ENCODE measurements at regions not wholly inside any gene's neighbourhood (a gene's known extent, or its start where the extent isn't known, plus 50 kb on each side); places are given as distances from the start of the nearest gene placed in this dataset.

DNA sequence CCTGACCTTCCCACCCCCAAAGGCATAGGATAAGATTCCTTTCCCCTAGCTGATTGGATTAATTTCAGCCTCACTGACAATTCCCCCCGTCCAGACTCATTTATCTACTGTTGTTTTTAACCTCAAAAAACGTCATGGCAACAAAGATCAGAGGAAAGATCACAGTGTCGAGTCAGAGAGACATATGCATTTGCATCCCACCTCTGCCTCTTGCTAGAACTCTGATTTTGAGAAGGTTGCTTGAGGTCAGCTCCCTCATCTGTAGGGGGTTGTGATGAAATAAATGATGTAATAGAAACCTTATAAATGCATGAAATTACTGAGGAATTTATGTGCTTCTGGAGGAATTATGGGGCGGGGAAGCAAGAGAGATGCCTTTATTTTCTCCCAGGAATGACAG is 53.3 kb upstream of the SYN3 start:
- BruUV-seq (replicated peaks): no TSS peak
- Mint-ChIP-seq H3K36me3 (ENCODE audit: insufficient read depth, unreplicated experiment) (no peaks in the 10 kb centered on the region), H3K9me3 (ENCODE audit: unreplicated experiment) (no peaks in the 10 kb centered on the region), H3K27me3 (ENCODE audit: insufficient read depth, unreplicated experiment) (peaks cover 2% of the 10 kb centered on the region), H3K4me1 (ENCODE audit: low read depth, unreplicated experiment) (no peaks in the 10 kb centered on the region), H3K4me3 (ENCODE audit: unreplicated experiment) (no peak overlapping the region), H3K27ac (ENCODE audit: unreplicated experiment) (no peak overlapping the region)
- no peaks in the 10 kb centered on the region for H3K36me3 ChIP-seq (ENCODE audit: control insufficient read depth, insufficient read depth, low read length)
- TF ChIP-seq, protein P1, sequence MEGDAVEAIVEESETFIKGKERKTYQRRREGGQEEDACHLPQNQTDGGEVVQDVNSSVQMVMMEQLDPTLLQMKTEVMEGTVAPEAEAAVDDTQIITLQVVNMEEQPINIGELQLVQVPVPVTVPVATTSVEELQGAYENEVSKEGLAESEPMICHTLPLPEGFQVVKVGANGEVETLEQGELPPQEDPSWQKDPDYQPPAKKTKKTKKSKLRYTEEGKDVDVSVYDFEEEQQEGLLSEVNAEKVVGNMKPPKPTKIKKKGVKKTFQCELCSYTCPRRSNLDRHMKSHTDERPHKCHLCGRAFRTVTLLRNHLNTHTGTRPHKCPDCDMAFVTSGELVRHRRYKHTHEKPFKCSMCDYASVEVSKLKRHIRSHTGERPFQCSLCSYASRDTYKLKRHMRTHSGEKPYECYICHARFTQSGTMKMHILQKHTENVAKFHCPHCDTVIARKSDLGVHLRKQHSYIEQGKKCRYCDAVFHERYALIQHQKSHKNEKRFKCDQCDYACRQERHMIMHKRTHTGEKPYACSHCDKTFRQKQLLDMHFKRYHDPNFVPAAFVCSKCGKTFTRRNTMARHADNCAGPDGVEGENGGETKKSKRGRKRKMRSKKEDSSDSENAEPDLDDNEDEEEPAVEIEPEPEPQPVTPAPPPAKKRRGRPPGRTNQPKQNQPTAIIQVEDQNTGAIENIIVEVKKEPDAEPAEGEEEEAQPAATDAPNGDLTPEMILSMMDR (IDR thresholded peaks at IDR 0.05; ENCODE audit: insufficient read depth in 1 of 2, low read depth in 1 of 2, low read length in 1 of 2, severe bottlenecking in 1 of 2, unreplicated experiment in 1 of 2): no peak
- ChIA-PET POLR2A (no interaction called here), CTCF (no interaction called here)
- no peaks in the 10 kb centered on the region for H3K4me1 ChIP-seq
- H3K27me3 ChIP-seq (replicated peaks; ENCODE audit: control insufficient read depth, insufficient read depth, low read length): no peaks in the 10 kb centered on the region
- H3K9me3 ChIP-seq: no peaks in the 10 kb centered on the region
- intact Hi-C loops (cut with micrococcal nuclease; ENCODE audit: unreplicated experiment): no loop called here
- no peak for DNase-seq
- no peak overlapping the region for H3K4me3 ChIP-seq (ENCODE audit: low read depth, low read length)

DNA sequence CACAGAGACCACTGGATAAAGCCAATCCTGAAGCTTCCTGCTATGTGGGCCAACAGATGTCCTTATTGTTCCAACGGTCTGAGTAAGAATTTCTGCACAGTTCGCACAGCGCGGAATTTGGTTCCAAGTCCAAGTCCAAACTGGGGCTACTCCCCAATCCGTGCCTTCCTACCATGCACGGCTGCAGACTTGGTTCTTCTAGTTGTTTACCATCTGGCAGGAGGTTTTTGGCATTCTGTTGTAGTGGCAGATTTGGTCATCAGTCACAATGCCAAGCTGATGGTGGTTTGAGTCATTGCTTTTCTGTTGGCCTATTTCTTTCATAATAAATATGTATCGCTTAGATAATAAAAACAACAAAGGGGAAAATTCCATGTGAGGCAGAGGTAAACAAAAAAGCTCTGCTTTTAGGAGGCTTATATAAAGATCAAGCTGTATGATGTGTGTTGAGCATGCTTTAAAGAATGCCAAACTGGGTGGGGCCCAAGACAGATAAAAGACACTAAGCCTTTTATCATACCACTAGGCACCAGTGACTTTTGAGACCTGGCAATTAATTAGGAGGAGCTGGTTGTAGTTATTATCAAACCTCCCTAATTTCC is 52.5 kb upstream of the SYN3 start:
- Mint-ChIP-seq H3K27ac (ENCODE audit: unreplicated experiment) (no peak overlapping the region), H3K36me3 (ENCODE audit: insufficient read depth, unreplicated experiment) (no peaks in the 10 kb centered on the region), H3K27me3 (ENCODE audit: insufficient read depth, unreplicated experiment) (peaks cover 2% of the 10 kb centered on the region), H3K9me3 (ENCODE audit: unreplicated experiment) (no peaks in the 10 kb centered on the region), H3K4me3 (ENCODE audit: unreplicated experiment) (no peak overlapping the region), H3K4me1 (ENCODE audit: low read depth, unreplicated experiment) (no peaks in the 10 kb centered on the region)
- TF ChIP-seq, protein P1 (IDR thresholded peaks at IDR 0.05; ENCODE audit: insufficient read depth in 1 of 2, low read depth in 1 of 2, low read length in 1 of 2, severe bottlenecking in 1 of 2, unreplicated experiment in 1 of 2): no peak
- Histone ChIP-seq H3K4me1 (no peaks in the 10 kb centered on the region), H3K36me3 (ENCODE audit: control insufficient read depth, insufficient read depth, low read length) (no peaks in the 10 kb centered on the region), H3K9me3 (no peaks in the 10 kb centered on the region), H3K27me3 (replicated peaks; ENCODE audit: control insufficient read depth, insufficient read depth, low read length) (no peaks in the 10 kb centered on the region), H3K4me3 (ENCODE audit: low read depth, low read length) (no peak overlapping the region)
- intact Hi-C loops (cut with micrococcal nuclease; ENCODE audit: unreplicated experiment): no loop called here
- ChIA-PET POLR2A (no interaction called here), CTCF (no interaction called here)
- BruUV-seq (replicated peaks): no TSS peak
- DNase-seq: no peak

DNA sequence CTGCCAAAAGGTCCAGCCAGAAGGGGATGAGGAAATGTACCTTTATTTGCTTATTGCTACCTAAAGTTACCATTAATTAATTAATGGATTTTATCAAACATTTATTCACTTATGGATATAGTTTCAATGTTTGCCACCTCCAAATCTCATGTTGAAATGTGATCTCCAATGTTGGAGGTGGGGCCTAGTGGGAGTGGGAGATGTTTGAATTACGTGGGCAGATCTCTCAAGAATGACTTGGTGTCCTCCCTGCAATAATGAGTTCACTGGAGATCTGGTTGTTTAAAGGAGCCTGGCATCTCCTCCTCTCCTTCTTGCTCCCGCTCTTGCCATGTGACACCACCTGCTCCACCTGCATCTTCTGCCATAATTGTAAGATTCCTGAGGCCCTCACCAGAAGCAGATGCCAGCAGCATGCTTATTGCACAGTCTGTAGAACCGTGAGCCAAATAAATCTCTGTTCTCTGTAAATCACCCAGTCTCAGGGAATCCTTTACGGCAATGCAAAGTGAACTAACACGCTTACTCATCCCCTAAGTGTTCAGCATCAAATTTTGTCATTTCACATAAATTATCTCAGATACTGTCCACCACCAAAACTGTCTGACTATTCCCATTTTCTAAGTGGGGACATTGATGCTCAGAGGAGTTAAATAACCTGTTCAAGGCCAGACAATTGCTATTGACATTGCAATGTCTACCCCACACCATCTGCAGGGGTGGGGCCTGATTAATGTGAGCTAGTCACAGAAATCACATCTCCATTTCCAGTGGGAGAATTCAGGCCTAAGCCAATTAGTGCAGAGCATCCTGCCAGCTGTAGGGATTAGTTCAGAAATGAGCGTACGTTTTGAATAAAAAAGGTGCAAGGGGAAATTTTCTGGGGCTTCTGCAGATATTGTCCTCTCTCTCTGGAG is 51.6 kb upstream of the SYN3 start:
- Histone ChIP-seq H3K27me3 (replicated peaks; ENCODE audit: control insufficient read depth, insufficient read depth, low read length) (no peaks in the 10 kb centered on the region), H3K4me1 (no peaks in the 10 kb centered on the region), H3K36me3 (ENCODE audit: control insufficient read depth, insufficient read depth, low read length) (no peaks in the 10 kb centered on the region), H3K4me3 (ENCODE audit: low read depth, low read length) (no peak overlapping the region), H3K9me3 (no peaks in the 10 kb centered on the region)
- Mint-ChIP-seq H3K27ac (ENCODE audit: unreplicated experiment) (no peak overlapping the region), H3K27me3 (ENCODE audit: insufficient read depth, unreplicated experiment) (peaks cover 2% of the 10 kb centered on the region), H3K36me3 (ENCODE audit: insufficient read depth, unreplicated experiment) (no peaks in the 10 kb centered on the region), H3K9me3 (ENCODE audit: unreplicated experiment) (no peaks in the 10 kb centered on the region), H3K4me3 (ENCODE audit: unreplicated experiment) (no peak overlapping the region), H3K4me1 (ENCODE audit: low read depth, unreplicated experiment) (no peaks in the 10 kb centered on the region)
- intact Hi-C loops (cut with micrococcal nuclease; ENCODE audit: unreplicated experiment): no loop called here
- no TSS peak for BruUV-seq (replicated peaks)
- TF ChIP-seq, protein P1 (IDR thresholded peaks at IDR 0.05; ENCODE audit: insufficient read depth in 1 of 2, low read depth in 1 of 2, low read length in 1 of 2, severe bottlenecking in 1 of 2, unreplicated experiment in 1 of 2): no peak
- CTCF ChIA-PET: no interaction called here
- DNase-seq: no peak
- POLR2A ChIA-PET: no interaction called here

Measured in Caco-2 (cell line).